Peyer's patch (tissue), 4 donors: ENCODE measurements at regions not wholly inside any gene's neighbourhood (a gene's known extent, or its start where the extent isn't known, plus 50 kb on each side); places are given as distances from the start of the nearest gene placed in this dataset.

Experiments used
- CTCF ChIP-seq, 6 experiments: fragments of 450-650 bp in 4 of 6; fragments of 200-600 bp in 2 of 6; sonication (generic) in 1 of 6; IDR thresholded peaks; one replicate each; pipeline ENCODE4 v1.5.1; 2017 to 2019; ENCODE audit warnings: antibody characterized with exemption in 6 of 6, mild to moderate bottlenecking in 3 of 6, moderate library complexity in 1 of 6
- POLR2A ChIP-seq, 2 donors: fragments of 450-650 bp; IDR thresholded peaks; one replicate each; pipeline ENCODE4 v1.5.1; 2017; ENCODE audit warnings: antibody characterized with exemption in 2 of 2, mild to moderate bottlenecking in 2 of 2, moderate library complexity in 2 of 2

DNA sequence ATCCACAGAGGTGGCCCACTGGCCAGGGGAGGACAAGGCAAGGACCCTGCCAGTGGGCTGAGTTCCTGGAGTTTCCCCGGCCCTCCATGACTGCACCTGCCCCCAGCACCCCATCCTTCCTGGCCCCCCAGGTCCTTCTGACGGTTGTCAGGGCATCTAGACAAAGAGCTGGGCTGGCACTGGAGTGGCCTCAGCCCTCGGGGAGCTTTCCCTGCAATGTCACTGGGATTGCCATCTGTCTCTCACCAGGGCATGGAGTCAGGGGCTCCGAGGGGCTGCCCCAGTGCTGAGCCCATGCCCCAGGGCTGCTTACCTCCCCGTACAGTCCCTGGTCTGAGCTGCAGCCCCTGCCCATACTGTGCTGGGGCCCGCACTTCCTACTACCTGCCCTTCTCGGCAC lies 446.5 kb upstream of the MKI67 start:
- TF ChIP-seq CTCF (IDR thresholded peaks at IDR 0.05) (no peak), POLR2A (IDR thresholded peaks at IDR 0.05) (no peak)
